Tibial nerve (tissue), 4 donors: ENCODE measurements at regions not wholly inside any gene's neighbourhood (a gene's known extent, or its start where the extent isn't known, plus 50 kb on each side); places are given as distances from the start of the nearest gene placed in this dataset.

ENCODE experiments used
- DNase-seq, 2 donors: peaks; one replicate each; pipeline ENCODE4 v3.0.0-alpha.2; 2019; ENCODE audit warnings: low spot score in 2 of 2
- H3K27ac ChIP-seq, 4 donors: fragments of 200-600 bp; sonication (generic) in 3 of 4; one replicate each; pipeline ENCODE4 v1.5.1; 2017 to 2019; ENCODE audit warnings: mild to moderate bottlenecking in 1 of 4
- H3K27me3 ChIP-seq, 2 donors: fragments of 200-600 bp; sonication (generic) in 1 of 2; one replicate each; pipeline versions ENCODE4 v1.5.1 to v1.6.0; 2017 to 2019
- H3K36me3 ChIP-seq, 3 donors: fragments of 200-600 bp; sonication (generic); one replicate each; pipeline ENCODE4 v1.5.1; 2018 to 2019
- H3K4me1 ChIP-seq, 4 donors: fragments of 200-600 bp; sonication (generic) in 3 of 4; one replicate each; pipeline ENCODE4 v1.5.1; 2017 to 2019
- H3K4me3 ChIP-seq, 4 donors: fragments of 200-600 bp; sonication (generic) in 3 of 4; one replicate each; pipeline ENCODE4 v1.5.1; 2017 to 2019; ENCODE audit warnings: mild to moderate bottlenecking in 1 of 4, moderate library complexity in 1 of 4
- H3K9me3 ChIP-seq, 4 donors: fragments of 200-600 bp; sonication (generic) in 3 of 4; one replicate each; pipeline ENCODE4 v1.5.1; 2017 to 2019
- EP300 ChIP-seq, 2 donors: sonication (generic); formaldehyde crosslinking; IDR thresholded peaks; one replicate each; pipeline ENCODE4 v1.6.1; 2017; ENCODE audit warnings: antibody characterized with exemption in 2 of 2, mild to moderate bottlenecking in 1 of 2
- POLR2A ChIP-seq, 2 donors: fragments of 450-650 bp; IDR thresholded peaks; one replicate each; pipeline ENCODE4 v1.6.1; 2017; ENCODE audit warnings: antibody characterized with exemption in 2 of 2, mild to moderate bottlenecking in 2 of 2, moderate library complexity in 2 of 2
- WGBS, 2 donors: methylation state at CpG; one replicate each; pipeline ENCODE4 v1.1.5; 2018; 5-methylcytosine and 5-hydroxymethylcytosine counted together
- TF ChIP-seq, protein P1 (sequence below), 5 experiments: fragments of 200-600 bp in 3 of 5; fragments of 450-650 bp in 2 of 5; sonication (generic) in 3 of 5; IDR thresholded peaks; one replicate each; pipeline ENCODE4 v1.5.1; 2016 to 2019; ENCODE audit warnings: antibody characterized with exemption in 5 of 5, mild to moderate bottlenecking in 3 of 5, moderate library complexity in 2 of 5

DNA sequence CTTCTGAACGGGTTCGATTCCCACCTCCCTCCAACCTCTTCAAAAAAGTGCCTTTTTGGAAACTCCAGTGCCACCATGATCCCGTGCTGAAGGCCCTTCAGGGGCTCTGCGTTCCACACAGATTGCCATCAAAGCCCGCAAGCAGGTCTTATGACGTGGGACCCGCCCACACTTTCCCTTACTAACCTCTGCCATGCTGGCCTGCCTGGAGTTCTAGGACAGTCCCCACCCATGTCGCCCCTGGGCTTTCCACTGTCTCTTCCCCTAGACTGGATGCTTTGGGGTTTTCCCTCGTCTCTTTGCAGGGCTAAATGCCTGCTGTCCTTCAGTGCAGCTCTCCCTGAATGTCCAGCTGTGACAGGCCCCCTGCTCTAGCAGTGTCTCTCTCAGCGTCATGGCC is 313.7 kb upstream of the ATP10A start:
- no peak for TF ChIP-seq POLR2A (IDR thresholded peaks at IDR 0.05)
- no peak for TF ChIP-seq EP300 (IDR thresholded peaks at IDR 0.05)
- TF ChIP-seq, protein P1, sequence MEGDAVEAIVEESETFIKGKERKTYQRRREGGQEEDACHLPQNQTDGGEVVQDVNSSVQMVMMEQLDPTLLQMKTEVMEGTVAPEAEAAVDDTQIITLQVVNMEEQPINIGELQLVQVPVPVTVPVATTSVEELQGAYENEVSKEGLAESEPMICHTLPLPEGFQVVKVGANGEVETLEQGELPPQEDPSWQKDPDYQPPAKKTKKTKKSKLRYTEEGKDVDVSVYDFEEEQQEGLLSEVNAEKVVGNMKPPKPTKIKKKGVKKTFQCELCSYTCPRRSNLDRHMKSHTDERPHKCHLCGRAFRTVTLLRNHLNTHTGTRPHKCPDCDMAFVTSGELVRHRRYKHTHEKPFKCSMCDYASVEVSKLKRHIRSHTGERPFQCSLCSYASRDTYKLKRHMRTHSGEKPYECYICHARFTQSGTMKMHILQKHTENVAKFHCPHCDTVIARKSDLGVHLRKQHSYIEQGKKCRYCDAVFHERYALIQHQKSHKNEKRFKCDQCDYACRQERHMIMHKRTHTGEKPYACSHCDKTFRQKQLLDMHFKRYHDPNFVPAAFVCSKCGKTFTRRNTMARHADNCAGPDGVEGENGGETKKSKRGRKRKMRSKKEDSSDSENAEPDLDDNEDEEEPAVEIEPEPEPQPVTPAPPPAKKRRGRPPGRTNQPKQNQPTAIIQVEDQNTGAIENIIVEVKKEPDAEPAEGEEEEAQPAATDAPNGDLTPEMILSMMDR (IDR thresholded peaks at IDR 0.05), result no peak
- H3K9me3 ChIP-seq, result no peaks in the 10 kb centered on the region
- no peak overlapping the region for H3K4me3 ChIP-seq
- no peaks in the 10 kb centered on the region for H3K27me3 ChIP-seq
- DNase-seq, result no peak
- WGBS, 2 donors, result 79 to 81% methylated on average over 10 of the region's 10 CpGs
- no peaks in the 10 kb centered on the region for H3K4me1 ChIP-seq
- H3K27ac ChIP-seq, result no peak overlapping the region
- no peaks in the 10 kb centered on the region for H3K36me3 ChIP-seq

DNA sequence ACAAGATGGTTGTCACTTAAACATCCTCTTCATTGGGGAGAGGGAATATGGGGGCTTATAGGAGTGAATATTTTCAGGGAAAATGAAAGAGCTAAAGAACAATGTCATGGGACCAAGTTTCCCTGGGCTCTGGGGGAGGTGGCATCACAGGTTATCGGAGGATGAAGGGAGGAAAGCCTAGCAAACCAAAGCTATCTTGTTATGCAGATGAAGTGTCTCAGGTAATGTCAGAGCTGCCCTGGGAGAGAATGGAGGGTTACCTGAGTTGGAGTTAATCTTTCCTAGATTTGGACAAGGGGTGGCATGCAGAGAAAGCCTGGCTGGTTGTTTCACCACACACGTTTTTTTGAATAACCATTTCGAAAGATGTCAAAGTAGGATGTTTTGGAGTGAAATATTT is 308.1 kb upstream of the ATP10A start:
- H3K27me3 ChIP-seq, result no peaks in the 10 kb centered on the region
- no peaks in the 10 kb centered on the region for H3K36me3 ChIP-seq
- H3K4me1 ChIP-seq, result no peaks in the 10 kb centered on the region
- no peak overlapping the region for H3K27ac ChIP-seq
- no peak for DNase-seq
- H3K4me3 ChIP-seq, result no peak overlapping the region
- H3K9me3 ChIP-seq, result no peaks in the 10 kb centered on the region
- 74 to 77% methylated on average over 3 of the region's 3 CpGs for WGBS, 2 donors
- TF ChIP-seq EP300 (IDR thresholded peaks at IDR 0.05) (no peak), POLR2A (IDR thresholded peaks at IDR 0.05) (no peak)
- TF ChIP-seq, protein P1 (IDR thresholded peaks at IDR 0.05), result no peak

DNA sequence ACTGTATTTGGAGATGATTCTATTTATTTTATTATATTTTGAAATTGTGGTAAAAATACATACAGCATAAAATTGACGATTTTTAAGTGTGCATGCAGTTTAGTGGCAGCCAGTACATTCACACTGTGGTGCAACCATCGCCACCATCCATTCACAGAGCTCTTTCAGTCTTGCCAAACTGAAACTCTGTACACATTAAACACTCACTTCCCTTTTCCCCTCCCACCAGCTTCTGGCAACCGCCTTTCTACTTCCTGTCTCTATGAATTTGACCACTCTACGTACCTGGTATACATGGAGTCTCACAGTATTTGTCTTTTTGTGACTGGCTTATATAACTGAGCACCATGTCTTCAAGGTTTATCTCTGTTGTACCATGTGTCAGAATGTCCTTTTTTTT is 303.3 kb upstream of the ATP10A start:
- Histone ChIP-seq H3K36me3 (no peaks in the 10 kb centered on the region), H3K27ac (no peak overlapping the region), H3K4me3 (no peak overlapping the region), H3K9me3 (no peaks in the 10 kb centered on the region), H3K4me1 (no peaks in the 10 kb centered on the region), H3K27me3 (no peaks in the 10 kb centered on the region)
- DNase-seq, result no peak
- no peak for TF ChIP-seq EP300 (IDR thresholded peaks at IDR 0.05)
- no peak for TF ChIP-seq POLR2A (IDR thresholded peaks at IDR 0.05)
- TF ChIP-seq, protein P1 (IDR thresholded peaks at IDR 0.05), result no peak
- 77 to 78% methylated on average over 4 of the region's 4 CpGs for WGBS, 2 donors

DNA sequence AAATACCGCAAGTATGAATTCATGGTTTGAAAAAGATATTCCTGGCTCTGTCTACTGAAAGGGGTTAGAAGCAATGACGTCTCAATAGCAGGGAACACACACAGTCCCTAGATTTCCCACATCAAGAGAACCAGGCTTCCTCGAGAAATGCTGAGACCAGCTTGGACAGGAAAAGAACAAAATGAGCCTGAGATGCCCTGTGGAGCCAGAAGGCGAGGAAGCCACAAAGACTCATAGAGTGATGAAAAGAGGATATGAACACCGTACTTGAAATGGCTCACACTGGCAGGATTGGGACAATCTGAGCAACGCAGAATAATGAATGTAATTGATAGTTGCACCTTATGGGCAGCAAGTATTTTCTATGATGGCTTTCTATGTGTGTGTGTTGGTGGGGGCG is 302.4 kb upstream of the ATP10A start:
- WGBS, 2 donors, result 78% methylated on average over 7 of the region's 7 CpGs
- no peak overlapping the region for H3K27ac ChIP-seq
- H3K4me3 ChIP-seq, result no peak overlapping the region
- H3K4me1 ChIP-seq, result no peaks in the 10 kb centered on the region
- H3K9me3 ChIP-seq, result no peaks in the 10 kb centered on the region
- no peak for DNase-seq
- no peaks in the 10 kb centered on the region for H3K36me3 ChIP-seq
- no peaks in the 10 kb centered on the region for H3K27me3 ChIP-seq
- no peak for TF ChIP-seq EP300 (IDR thresholded peaks at IDR 0.05)
- no peak for TF ChIP-seq POLR2A (IDR thresholded peaks at IDR 0.05)
- TF ChIP-seq, protein P1 (IDR thresholded peaks at IDR 0.05), result no peak

DNA sequence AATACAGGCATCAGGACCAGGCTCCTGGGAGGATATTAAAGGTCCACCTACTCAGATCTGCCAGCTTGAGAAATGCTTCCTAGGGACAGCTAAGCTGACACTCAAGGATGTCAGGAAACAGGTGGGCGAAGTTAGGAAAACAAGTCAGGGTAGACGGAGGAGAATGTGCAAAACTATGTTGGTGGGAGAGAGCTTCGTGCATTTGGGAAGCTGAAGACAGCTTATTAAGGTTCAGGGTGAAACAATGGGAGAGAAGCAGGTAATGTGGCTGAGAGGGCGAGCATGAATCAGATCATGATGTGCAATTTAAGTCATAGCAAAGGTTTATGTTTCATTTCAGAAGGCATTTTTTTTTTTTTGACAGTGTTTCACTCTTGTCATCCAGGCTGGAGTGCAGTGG is 297.2 kb upstream of the ATP10A start:
- Histone ChIP-seq H3K27me3 (no peaks in the 10 kb centered on the region), H3K4me3 (no peak overlapping the region), H3K4me1 (no peaks in the 10 kb centered on the region), H3K9me3 (no peaks in the 10 kb centered on the region), H3K36me3 (no peaks in the 10 kb centered on the region), H3K27ac (no peak overlapping the region)
- whole genome bisulfite sequencing, 2 donors, result 76 to 78% methylated on average over 4 of the region's 4 CpGs
- no peak for DNase-seq
- no peak for TF ChIP-seq POLR2A (IDR thresholded peaks at IDR 0.05)
- no peak for TF ChIP-seq EP300 (IDR thresholded peaks at IDR 0.05)
- TF ChIP-seq, protein P1 (IDR thresholded peaks at IDR 0.05), result no peak
